HFFc6 (cell line): ENCODE measurements at regions not wholly inside any gene's neighbourhood (a gene's known extent, or its start where the extent isn't known, plus 50 kb on each side); places are given as distances from the start of the nearest gene placed in this dataset.
A peak's percentile ranks its signal among the peaks of the same experiment; 100 is the strongest.

Experiments
- DNase-seq: peaks from one replicate; pipeline ENCODE4 v3.0.0-alpha.2; 2018
- H3K27ac Mint-ChIP-seq: 2 replicates; pipeline ENCODE4 v1.8.0; 2020; ENCODE audit warnings: mild to moderate bottlenecking, mixed read lengths
- H3K27me3 Mint-ChIP-seq: 2 replicates; pipeline ENCODE4 v1.8.0; 2021; ENCODE audit warnings: mild to moderate bottlenecking, moderate library complexity, mixed read lengths; ENCODE audit not compliant: insufficient read depth
- H3K36me3 Mint-ChIP-seq: 2 replicates; pipeline ENCODE4 v1.8.0; 2021; ENCODE audit warnings: low read depth, mixed read lengths
- H3K4me1 Mint-ChIP-seq: 2 replicates; pipeline ENCODE4 v1.8.0; 2020; ENCODE audit warnings: low read depth, mixed read lengths
- H3K4me3 Mint-ChIP-seq: 2 replicates; pipeline ENCODE4 v1.8.0; 2020; ENCODE audit warnings: mild to moderate bottlenecking, moderate library complexity, mixed read lengths
- H3K9me3 Mint-ChIP-seq: 2 replicates; pipeline ENCODE4 v1.8.0; 2020; ENCODE audit warnings: mild to moderate bottlenecking, mixed read lengths
- CTCF ChIP-seq: fragments of 200-600 bp; sonication (generic); IDR thresholded peaks from 2 replicates; pipeline ENCODE4 v1.5.0; 2021; ENCODE audit warnings: antibody characterized with exemption, mild to moderate bottlenecking

- no peak for DNase-seq
- H3K9me3 Mint-ChIP-seq = no peaks in the 10 kb centered on the region
These were observed 104.5 kb downstream of the ZMAT3 start for GRCh38 chr3:178967177-178967532.

GRCh38 chr3:178966299-178967176, 105.1 kb downstream of the ZMAT3 start:
- H3K36me3 Mint-ChIP-seq = no peaks in the 10 kb centered on the region
- no peak overlapping the region; the same call in 1 of the 2 replicates for H3K27ac Mint-ChIP-seq
- peak; percentile 38 for DNase-seq
- H3K4me1 Mint-ChIP-seq = peaks cover 25% of the 10 kb centered on the region
- H3K27me3 Mint-ChIP-seq = no peaks in the 10 kb centered on the region; the same call in 1 of the 2 replicates
- peak overlapping the region; percentile 60 for H3K4me3 Mint-ChIP-seq
- no peaks in the 10 kb centered on the region for H3K9me3 Mint-ChIP-seq
- TF ChIP-seq CTCF = peak; percentile 80

More at GRCh38 chr3:178967177-178967532, 104.5 kb downstream of the ZMAT3 start:
- no peak overlapping the region for H3K27ac Mint-ChIP-seq
- no peaks in the 10 kb centered on the region; the same call in 1 of the 2 replicates for H3K27me3 Mint-ChIP-seq
- H3K36me3 Mint-ChIP-seq = no peaks in the 10 kb centered on the region
- H3K4me1 Mint-ChIP-seq = peaks cover 28% of the 10 kb centered on the region
- TF ChIP-seq CTCF = no peak
- H3K4me3 Mint-ChIP-seq = peak overlapping the region; percentile 60; the same call in 1 of the 2 replicates

GRCh38 chr3:178964551-178964950, 107.1 kb downstream of the ZMAT3 start:
- DNase-seq = no peak
- Mint-ChIP-seq H3K9me3 (no peaks in the 10 kb centered on the region), H3K27me3 (no peaks in the 10 kb centered on the region; the same call in 1 of the 2 replicates), H3K27ac (no peak overlapping the region), H3K36me3 (peaks cover 1% of the 10 kb centered on the region; the same call in 1 of the 2 replicates), H3K4me3 (no peak overlapping the region), H3K4me1 (peaks cover 33% of the 10 kb centered on the region)
- no peak for TF ChIP-seq CTCF

- no peaks in the 10 kb centered on the region; the same call in 1 of the 2 replicates for H3K27me3 Mint-ChIP-seq
- H3K27ac Mint-ChIP-seq = no peak overlapping the region
- H3K9me3 Mint-ChIP-seq = no peaks in the 10 kb centered on the region
- peaks cover 14% of the 10 kb centered on the region for H3K4me1 Mint-ChIP-seq
- no peak for TF ChIP-seq CTCF
- no peak for DNase-seq
- no peak overlapping the region for H3K4me3 Mint-ChIP-seq
- peaks cover 11% of the 10 kb centered on the region; the same call in 1 of the 2 replicates for H3K36me3 Mint-ChIP-seq
These were observed 110.7 kb downstream of the ZMAT3 start for GRCh38 chr3:178960918-178961317.

GRCh38 chr3:178960181-178960580, 111.4 kb downstream of the ZMAT3 start:
- Mint-ChIP-seq H3K27me3 (no peaks in the 10 kb centered on the region; the same call in 1 of the 2 replicates), H3K9me3 (no peaks in the 10 kb centered on the region), H3K27ac (no peak overlapping the region), H3K4me1 (peaks cover 9% of the 10 kb centered on the region; the same call in 1 of the 2 replicates), H3K36me3 (peaks cover 11% of the 10 kb centered on the region; the same call in 1 of the 2 replicates), H3K4me3 (no peak overlapping the region)
- TF ChIP-seq CTCF = no peak
- DNase-seq = no peak
